Right atrium auricular region (tissue), 2 donors: ENCODE measurements at regions not wholly inside any gene's neighbourhood (a gene's known extent, or its start where the extent isn't known, plus 50 kb on each side); places are given as distances from the start of the nearest gene placed in this dataset.

ENCODE experiments used
- DNase-seq: peaks from one replicate; pipeline ENCODE4 v3.0.0-alpha.2; 2019; ENCODE audit warnings: low spot score
- H3K27ac ChIP-seq, 2 donors: fragments of 200-600 bp; sonication (generic); 1 replicate in 1 of 2; 2 replicates in 1 of 2; pipeline ENCODE4 v1.5.1; 2016 to 2019
- H3K27me3 ChIP-seq, 2 donors: fragments of 200-600 bp; sonication (generic); one replicate each; pipeline versions ENCODE4 v1.5.1 to v1.6.0; 2017 to 2019
- H3K36me3 ChIP-seq: fragments of 200-600 bp; sonication (generic); one replicate; pipeline ENCODE4 v1.5.1; 2016
- H3K4me1 ChIP-seq, 2 donors: fragments of 200-600 bp; sonication (generic); one replicate each; pipeline versions ENCODE4 v1.5.1 to v1.6.0; 2017 to 2019
- H3K4me3 ChIP-seq, 2 donors: fragments of 200-600 bp; sonication (generic); 1 replicate in 1 of 2; 2 replicates in 1 of 2; pipeline ENCODE4 v1.5.1; 2017 to 2019; ENCODE audit warnings: mild to moderate bottlenecking in 1 of 2, moderate library complexity in 1 of 2
- H3K9me3 ChIP-seq, 2 donors: fragments of 200-600 bp; sonication (generic); one replicate each; pipeline ENCODE4 v1.5.1; 2019
- TF ChIP-seq, protein P1 (sequence below), 2 donors: fragments of 200-600 bp; sonication (generic); IDR thresholded peaks; one replicate each; pipeline ENCODE4 v1.5.1; 2019; ENCODE audit warnings: antibody characterized with exemption in 2 of 2

DNA sequence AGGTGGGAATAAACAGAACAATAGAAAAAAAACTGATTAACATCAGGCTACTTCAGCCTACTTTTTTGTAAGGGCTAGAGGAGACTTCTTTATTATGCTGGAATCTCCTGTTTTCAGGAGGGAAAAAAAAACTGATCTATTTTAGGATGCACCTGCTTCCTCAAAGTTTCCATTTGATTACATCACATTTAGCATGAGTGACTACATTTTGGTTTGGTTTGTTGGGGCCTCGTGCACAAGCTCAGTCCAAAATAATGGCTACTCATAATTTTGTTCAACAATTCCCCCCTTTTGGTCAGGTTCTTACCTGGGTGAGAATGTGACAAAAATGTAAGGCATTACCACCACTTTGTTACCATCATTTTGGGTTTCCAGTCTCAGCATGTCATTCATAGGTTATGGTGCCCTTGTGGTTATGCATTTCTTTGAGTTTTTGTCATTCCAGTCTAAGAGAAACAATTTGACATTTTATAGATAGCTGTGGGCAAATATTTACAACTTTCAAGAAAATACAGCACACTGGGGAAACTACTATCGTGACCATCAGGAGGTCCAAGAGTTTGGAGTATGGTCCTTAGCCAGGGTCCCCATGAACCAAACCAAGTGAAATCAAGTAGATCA, 93.6 kb upstream of the ATP11B start:
- no peak for DNase-seq
- Histone ChIP-seq H3K27ac (no peak overlapping the region), H3K27me3 (no peaks in the 10 kb centered on the region), H3K36me3 (no peaks in the 10 kb centered on the region), H3K9me3 (no peaks in the 10 kb centered on the region), H3K4me1 (no peaks in the 10 kb centered on the region), H3K4me3 (no peak overlapping the region)
- TF ChIP-seq, protein P1, sequence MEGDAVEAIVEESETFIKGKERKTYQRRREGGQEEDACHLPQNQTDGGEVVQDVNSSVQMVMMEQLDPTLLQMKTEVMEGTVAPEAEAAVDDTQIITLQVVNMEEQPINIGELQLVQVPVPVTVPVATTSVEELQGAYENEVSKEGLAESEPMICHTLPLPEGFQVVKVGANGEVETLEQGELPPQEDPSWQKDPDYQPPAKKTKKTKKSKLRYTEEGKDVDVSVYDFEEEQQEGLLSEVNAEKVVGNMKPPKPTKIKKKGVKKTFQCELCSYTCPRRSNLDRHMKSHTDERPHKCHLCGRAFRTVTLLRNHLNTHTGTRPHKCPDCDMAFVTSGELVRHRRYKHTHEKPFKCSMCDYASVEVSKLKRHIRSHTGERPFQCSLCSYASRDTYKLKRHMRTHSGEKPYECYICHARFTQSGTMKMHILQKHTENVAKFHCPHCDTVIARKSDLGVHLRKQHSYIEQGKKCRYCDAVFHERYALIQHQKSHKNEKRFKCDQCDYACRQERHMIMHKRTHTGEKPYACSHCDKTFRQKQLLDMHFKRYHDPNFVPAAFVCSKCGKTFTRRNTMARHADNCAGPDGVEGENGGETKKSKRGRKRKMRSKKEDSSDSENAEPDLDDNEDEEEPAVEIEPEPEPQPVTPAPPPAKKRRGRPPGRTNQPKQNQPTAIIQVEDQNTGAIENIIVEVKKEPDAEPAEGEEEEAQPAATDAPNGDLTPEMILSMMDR (IDR thresholded peaks at IDR 0.05): no peak

DNA sequence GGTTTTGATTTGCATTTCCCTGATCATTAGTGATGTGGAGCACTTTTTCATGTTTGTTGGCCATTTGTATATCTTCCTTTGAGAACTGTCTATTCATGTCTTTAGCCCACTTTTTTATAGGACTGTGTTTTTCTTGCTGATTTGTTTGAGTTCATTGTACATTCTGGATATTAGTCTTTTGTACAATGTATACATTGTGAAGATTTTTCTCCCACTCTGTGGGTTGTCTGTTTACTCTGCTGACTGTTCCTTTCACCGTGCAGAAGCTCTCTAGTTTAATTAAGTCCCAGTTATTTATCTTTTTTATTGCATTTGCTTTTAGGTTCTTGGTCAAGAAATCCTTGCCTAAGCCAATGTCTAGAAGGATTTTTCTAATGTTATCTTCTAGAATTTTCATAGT, 91.1 kb upstream of the ATP11B start:
- no peaks in the 10 kb centered on the region for H3K4me1 ChIP-seq
- no peak for DNase-seq
- TF ChIP-seq, protein P1 (IDR thresholded peaks at IDR 0.05): no peak
- H3K9me3 ChIP-seq: no peaks in the 10 kb centered on the region
- H3K36me3 ChIP-seq: no peaks in the 10 kb centered on the region
- no peak overlapping the region for H3K4me3 ChIP-seq
- no peaks in the 10 kb centered on the region for H3K27me3 ChIP-seq
- no peak overlapping the region for H3K27ac ChIP-seq

DNA sequence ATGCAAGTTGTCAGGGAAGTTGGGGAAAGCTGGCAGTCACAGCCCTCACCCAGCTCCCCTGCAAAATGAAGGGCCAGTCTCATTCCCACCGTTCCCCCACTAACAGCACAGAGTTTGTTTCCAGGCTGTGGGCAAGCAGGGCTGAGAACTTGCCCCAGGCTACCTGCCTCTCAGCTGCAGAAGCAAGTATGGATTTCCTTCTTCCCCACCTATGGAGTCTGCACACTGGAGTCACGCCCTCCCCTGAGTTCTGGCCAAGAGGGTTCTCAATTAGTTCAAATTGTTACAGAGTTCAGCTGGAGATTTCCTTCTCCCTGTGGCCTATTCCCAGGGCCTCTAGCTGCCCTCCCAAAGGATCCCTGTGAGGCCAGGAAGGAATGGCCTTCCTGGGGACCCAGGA, 90.1 kb upstream of the ATP11B start:
- TF ChIP-seq, protein P1 (IDR thresholded peaks at IDR 0.05): no peak
- Histone ChIP-seq H3K27me3 (no peaks in the 10 kb centered on the region), H3K36me3 (no peaks in the 10 kb centered on the region), H3K9me3 (no peaks in the 10 kb centered on the region), H3K27ac (no peak overlapping the region), H3K4me3 (no peak overlapping the region), H3K4me1 (no peaks in the 10 kb centered on the region)
- no peak for DNase-seq

DNA sequence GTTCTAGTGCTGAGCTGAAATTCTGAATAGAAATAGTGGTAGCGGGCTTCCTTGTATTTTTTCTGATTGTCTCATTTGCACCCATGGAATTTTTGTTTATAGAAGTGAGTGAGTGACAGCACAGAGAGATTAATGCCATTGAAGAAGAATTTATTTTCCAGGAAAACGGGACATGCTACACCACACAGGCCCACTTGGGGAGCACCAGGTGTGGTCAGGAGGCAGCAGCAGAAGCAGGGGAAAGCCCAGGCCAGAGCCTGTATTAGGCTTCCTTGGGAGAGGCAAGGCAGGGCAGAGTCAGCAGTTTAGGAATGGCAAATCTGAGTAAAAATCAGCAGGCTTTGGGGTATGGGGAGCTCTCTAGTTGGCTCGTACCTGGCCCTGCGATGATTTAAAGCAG, 88.4 kb upstream of the ATP11B start:
- TF ChIP-seq, protein P1 (IDR thresholded peaks at IDR 0.05): no peak
- no peaks in the 10 kb centered on the region for H3K9me3 ChIP-seq
- DNase-seq: no peak
- no peaks in the 10 kb centered on the region for H3K27me3 ChIP-seq
- H3K36me3 ChIP-seq: no peaks in the 10 kb centered on the region
- no peak overlapping the region for H3K4me3 ChIP-seq
- no peak overlapping the region for H3K27ac ChIP-seq
- no peaks in the 10 kb centered on the region for H3K4me1 ChIP-seq

GRCh38 chr3:182708810-182709209, 84.5 kb upstream of the ATP11B start:
- H3K36me3 ChIP-seq: no peaks in the 10 kb centered on the region
- H3K27me3 ChIP-seq: no peaks in the 10 kb centered on the region
- H3K4me1 ChIP-seq: no peaks in the 10 kb centered on the region
- no peak overlapping the region for H3K4me3 ChIP-seq
- no peak for DNase-seq
- no peak overlapping the region for H3K27ac ChIP-seq
- H3K9me3 ChIP-seq: no peaks in the 10 kb centered on the region
- TF ChIP-seq, protein P1 (IDR thresholded peaks at IDR 0.05): no peak

DNA sequence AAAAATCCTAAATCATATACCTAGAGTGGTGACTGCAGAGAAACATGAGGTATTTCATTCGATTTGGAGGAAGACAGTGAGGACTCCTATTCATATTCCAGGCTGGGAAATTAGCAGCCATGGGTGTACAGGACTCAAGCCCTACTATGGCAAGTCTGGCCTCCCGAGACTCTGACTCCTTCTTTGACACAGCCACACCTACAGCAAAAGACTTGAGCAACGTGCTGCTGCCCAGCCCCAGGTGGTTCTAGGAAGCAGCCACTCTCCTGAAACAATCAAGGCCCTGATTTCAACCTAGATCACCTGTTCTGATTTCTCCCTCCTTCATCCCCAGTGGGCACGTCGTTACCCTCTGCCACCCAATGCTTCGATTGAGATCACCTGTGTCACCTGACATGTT, 84.0 kb upstream of the ATP11B start:
- no peak overlapping the region for H3K27ac ChIP-seq
- DNase-seq: no peak
- H3K9me3 ChIP-seq: no peaks in the 10 kb centered on the region
- H3K27me3 ChIP-seq: no peaks in the 10 kb centered on the region
- peaks cover 0 to 2% of the 10 kb centered on the region in 2 donors for H3K4me1 ChIP-seq
- H3K4me3 ChIP-seq: no peak overlapping the region
- TF ChIP-seq, protein P1 (IDR thresholded peaks at IDR 0.05): no peak
- H3K36me3 ChIP-seq: no peaks in the 10 kb centered on the region
